ENCODE measurements at regions not wholly inside any gene's neighbourhood (a gene's known extent, or its start where the extent isn't known, plus 50 kb on each side); places are given as distances from the start of the nearest gene placed in this dataset.

GRCh38 chr14:53519137-53519536 is 366.0 kb upstream of the DDHD1 start:
- TF ChIP-seq, protein P1, sequence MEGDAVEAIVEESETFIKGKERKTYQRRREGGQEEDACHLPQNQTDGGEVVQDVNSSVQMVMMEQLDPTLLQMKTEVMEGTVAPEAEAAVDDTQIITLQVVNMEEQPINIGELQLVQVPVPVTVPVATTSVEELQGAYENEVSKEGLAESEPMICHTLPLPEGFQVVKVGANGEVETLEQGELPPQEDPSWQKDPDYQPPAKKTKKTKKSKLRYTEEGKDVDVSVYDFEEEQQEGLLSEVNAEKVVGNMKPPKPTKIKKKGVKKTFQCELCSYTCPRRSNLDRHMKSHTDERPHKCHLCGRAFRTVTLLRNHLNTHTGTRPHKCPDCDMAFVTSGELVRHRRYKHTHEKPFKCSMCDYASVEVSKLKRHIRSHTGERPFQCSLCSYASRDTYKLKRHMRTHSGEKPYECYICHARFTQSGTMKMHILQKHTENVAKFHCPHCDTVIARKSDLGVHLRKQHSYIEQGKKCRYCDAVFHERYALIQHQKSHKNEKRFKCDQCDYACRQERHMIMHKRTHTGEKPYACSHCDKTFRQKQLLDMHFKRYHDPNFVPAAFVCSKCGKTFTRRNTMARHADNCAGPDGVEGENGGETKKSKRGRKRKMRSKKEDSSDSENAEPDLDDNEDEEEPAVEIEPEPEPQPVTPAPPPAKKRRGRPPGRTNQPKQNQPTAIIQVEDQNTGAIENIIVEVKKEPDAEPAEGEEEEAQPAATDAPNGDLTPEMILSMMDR (conservative IDR thresholded peaks at IDR 0.05 in 1 of 2, IDR thresholded peaks at IDR 0.05 in 1 of 2; ENCODE audit: low read depth in 1 of 2, low read length in 2 of 2): no peak
- no peak for TF ChIP-seq EZH2 (IDR thresholded peaks at IDR 0.05; ENCODE audit: low read length, missing control alignments)

Measured in fibroblast of lung (primary cell).